A673 (cell line): ENCODE measurements at regions not wholly inside any gene's neighbourhood (a gene's known extent, or its start where the extent isn't known, plus 50 kb on each side); places are given as distances from the start of the nearest gene placed in this dataset.
"Not testable (repeated sequence)": the region's sequence is repeated elsewhere in the genome, so short reads cannot be mapped to it uniquely, and the experiment has no call there.

Experiments used
- BruUV-seq: library from RNA; stranded (reverse); fragments of 400-500 nt; replicated peaks from 2 replicates; lab custom pipeline; 2021; lab: Mats Ljungman, UMichigan
- CTCF ChIA-PET: fragments of 300-600 bp; sonication (Branson Sonifier 250); formaldehyde crosslinking; loops from one replicate; lab custom pipeline; 2022; ENCODE audit warnings: antibody characterized with exemption; lab: Charles Lee
- POLR2A ChIA-PET: fragments of 300-600 bp; sonication (Branson Sonifier 250); formaldehyde crosslinking; loops from one replicate; lab custom pipeline; 2022; ENCODE audit warnings: antibody characterized with exemption; ENCODE audit not compliant: low non-redundant PET; lab: Charles Lee
- DNase-seq: peaks from one replicate; pipeline ENCODE4 v3.0.0-alpha.2; 2015; ENCODE audit warnings: low spot score
- H3K27ac ChIP-seq: fragments of 200-600 bp; sonication (generic); 2 replicates; pipeline ENCODE4 v1.5.1; 2016; ENCODE audit warnings: mixed run types, low read depth, mild to moderate bottlenecking, mixed read lengths, antibody characterized with exemption, low read length; ENCODE audit not compliant: poor library complexity, severe bottlenecking
- H3K27me3 ChIP-seq: fragments of 200-600 bp; sonication (generic); replicated peaks from 2 replicates; pipeline ENCODE4 v1.6.1; 2017; ENCODE audit warnings: mixed run types, low read depth, mild to moderate bottlenecking, mixed read lengths, antibody characterized with exemption, low read length; ENCODE audit not compliant: insufficient read depth, poor library complexity
- H3K36me3 ChIP-seq: fragments of 200-600 bp; sonication (generic); 2 replicates; pipeline ENCODE4 v1.6.1; 2016; ENCODE audit warnings: mixed run types, mild to moderate bottlenecking, mixed read lengths, antibody characterized with exemption, low read length; ENCODE audit not compliant: insufficient read depth, poor library complexity, severe bottlenecking
- H3K4me1 ChIP-seq: fragments of 200-600 bp; sonication (generic); 2 replicates; pipeline ENCODE4 v1.6.1; 2017; ENCODE audit warnings: mixed run types, mild to moderate bottlenecking, mixed read lengths, antibody characterized with exemption, low read length; ENCODE audit not compliant: insufficient read depth, poor library complexity, severe bottlenecking
- H3K4me3 ChIP-seq: fragments of 200-600 bp; sonication (generic); 2 replicates; pipeline ENCODE4 v1.5.1; 2016; ENCODE audit warnings: low read depth, mixed run types, mild to moderate bottlenecking, mixed read lengths, low read length; ENCODE audit not compliant: poor library complexity, severe bottlenecking
- H3K9me3 ChIP-seq: fragments of 200-600 bp; sonication (generic); 2 replicates; pipeline ENCODE4 v1.6.1; 2016; ENCODE audit warnings: mixed run types, low read depth, mild to moderate bottlenecking, mixed read lengths, antibody characterized with exemption, low read length; ENCODE audit not compliant: poor library complexity, severe bottlenecking
- CTCF ChIP-seq: fragments of 300-800, 200-600 bp; sonication (generic); conservative IDR thresholded peaks from 2 replicates; pipeline ENCODE4 v1.5.1; 2017; ENCODE audit warnings: low read depth, mild to moderate bottlenecking, antibody characterized with exemption, low read length, moderate library complexity, mixed read lengths
- EZH2 ChIP-seq: fragments of 200-600 bp; sonication (generic); IDR thresholded peaks from 2 replicates; pipeline ENCODE4 v1.6.1; 2017; ENCODE audit warnings: borderline replicate concordance, low read depth, mild to moderate bottlenecking, mixed read lengths, antibody characterized with exemption, low read length; ENCODE audit not compliant: poor library complexity, severe bottlenecking
- intact Hi-C: fragments of 100-400 bp; cut with micrococcal nuclease; formaldehyde crosslinking; loops from one replicate; pipeline ENCODE4 v1.10.0; 2022; ENCODE audit not compliant: unreplicated experiment

- no TSS peak for BruUV-seq
- ChIA-PET POLR2A (no interaction called here), CTCF (no interaction called here)
- H3K27me3 ChIP-seq, result no peaks in the 10 kb centered on the region
- no peak for TF ChIP-seq CTCF
- no peak for TF ChIP-seq EZH2
- H3K4me1 ChIP-seq, result peaks cover 5% of the 10 kb centered on the region
- DNase-seq, result no peak
- intact Hi-C loops, result no loop called here
- no peaks in the 10 kb centered on the region for H3K9me3 ChIP-seq
- no peak overlapping the region for H3K4me3 ChIP-seq
- H3K36me3 ChIP-seq, result no peaks in the 10 kb centered on the region
- H3K27ac ChIP-seq, result no peak overlapping the region
These were observed 279.4 kb downstream of the UBE3D start for GRCh38 chr6:82786248-82786647.

- Histone ChIP-seq H3K27me3 (no peaks in the 10 kb centered on the region), H3K36me3 (no peaks in the 10 kb centered on the region), H3K4me1 (no peaks in the 10 kb centered on the region), H3K9me3 (peaks cover 4% of the 10 kb centered on the region), H3K27ac (no peak overlapping the region), H3K4me3 (no peak overlapping the region)
- BruUV-seq, result no TSS peak
- DNase-seq, result peak; percentile 7
- no peak for TF ChIP-seq CTCF
- TF ChIP-seq EZH2, result no peak
- ChIA-PET POLR2A (no interaction called here), CTCF (no interaction called here)
- intact Hi-C loops, result no loop called here
These were observed 269.7 kb downstream of the UBE3D start for GRCh38 chr6:82795940-82796339.

- POLR2A ChIA-PET, result no interaction called here
- intact Hi-C loops, result no loop called here
- H3K4me1 ChIP-seq, result no peaks in the 10 kb centered on the region
- no TSS peak for BruUV-seq
- H3K27ac ChIP-seq, result no peak overlapping the region
- CTCF ChIA-PET, result no interaction called here
- H3K36me3 ChIP-seq, result no peaks in the 10 kb centered on the region
- no peak for DNase-seq
- H3K27me3 ChIP-seq, result no peaks in the 10 kb centered on the region
- H3K4me3 ChIP-seq, result no peak overlapping the region
- no peak for TF ChIP-seq CTCF
- TF ChIP-seq EZH2, result no peak
- H3K9me3 ChIP-seq, result no peaks in the 10 kb centered on the region
These were observed 264.6 kb downstream of the UBE3D start for GRCh38 chr6:82801083-82801482.

- CTCF ChIA-PET, H3K27ac ChIP-seq, DNase-seq, POLR2A ChIA-PET, H3K36me3 ChIP-seq, H3K9me3 ChIP-seq, BruUV-seq, H3K4me3 ChIP-seq, H3K4me1 ChIP-seq, H3K27me3 ChIP-seq, intact Hi-C loops: not testable (repeated sequence)
These were observed 249.4 kb downstream of the UBE3D start for GRCh38 chr6:82816243-82816642.
